ENCODE measurements at regions not wholly inside any gene's neighbourhood (a gene's known extent, or its start where the extent isn't known, plus 50 kb on each side); places are given as distances from the start of the nearest gene placed in this dataset.
"Not testable (repeated sequence)": the region's sequence is repeated elsewhere in the genome, so short reads cannot be mapped to it uniquely, and the experiment has no call there.

DNA sequence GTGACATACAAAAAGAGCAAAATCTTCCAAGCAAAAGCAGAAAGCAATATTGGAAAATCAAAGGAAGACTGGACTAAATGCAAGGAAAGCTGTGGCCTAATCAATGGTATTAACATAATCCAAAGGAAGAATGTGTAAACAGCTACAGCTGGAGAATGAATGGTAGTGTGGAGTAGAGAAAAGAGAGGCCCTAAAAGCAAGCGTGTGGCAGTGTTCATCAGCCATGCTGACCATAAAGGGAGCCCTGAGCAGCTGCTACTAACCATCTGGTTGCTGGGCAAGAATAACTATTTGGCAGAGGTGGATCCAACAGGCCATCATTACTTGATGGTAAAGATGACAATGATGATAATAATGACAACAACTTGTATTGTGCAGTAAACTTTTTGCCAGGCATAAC, 148.5 kb upstream of the BEND6 start:
- DNase-seq (ENCODE audit: low read depth in 2 of 2): no peak

GRCh38 chr6:56804996-56805395, 149.9 kb upstream of the BEND6 start:
- no peak for DNase-seq (ENCODE audit: low read depth in 2 of 2)

GRCh38 chr6:56803594-56803993, 151.3 kb upstream of the BEND6 start:
- DNase-seq (ENCODE audit: low read depth in 2 of 2): no peak

DNA sequence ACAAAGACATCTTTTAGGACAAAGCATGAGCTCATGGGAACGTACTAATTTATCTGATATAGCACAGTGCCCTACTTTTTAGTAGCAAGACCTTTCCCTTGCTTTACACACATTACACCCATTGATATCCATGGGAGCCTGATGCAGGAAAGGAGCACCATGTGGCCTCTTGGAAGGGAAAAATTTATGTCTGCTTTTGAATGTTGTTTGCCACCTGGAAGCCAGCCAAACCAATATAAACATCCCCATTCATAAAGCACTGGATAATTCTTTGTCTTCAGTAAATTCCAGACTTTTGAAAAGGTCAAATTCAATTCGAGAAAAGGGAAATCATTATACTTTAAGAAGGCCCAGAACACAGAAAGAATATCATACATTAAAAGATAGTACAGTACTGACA, 152.3 kb upstream of the BEND6 start:
- no peak for DNase-seq (ENCODE audit: low read depth in 2 of 2)

DNA sequence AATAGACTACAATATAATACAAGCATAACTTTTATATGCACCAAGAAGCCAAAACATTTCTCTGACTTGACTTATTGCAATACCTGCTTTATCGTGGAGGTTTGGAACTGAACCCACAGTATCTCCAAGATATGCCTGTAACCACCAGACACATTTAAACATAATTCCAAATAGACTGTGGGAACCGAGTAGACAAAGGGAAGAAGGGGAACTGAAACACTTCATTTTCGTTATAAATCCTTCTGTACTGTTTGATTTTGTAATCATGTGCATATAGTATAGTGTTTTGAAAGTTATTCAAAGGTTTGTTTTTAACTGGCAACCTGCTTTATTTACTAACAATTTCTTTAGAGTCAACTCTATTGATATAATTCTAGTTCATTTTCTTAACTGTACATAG, 154.9 kb upstream of the BEND6 start:
- DNase-seq (ENCODE audit: low read depth in 2 of 2): no peak

- no peak for DNase-seq (ENCODE audit: low read depth in 2 of 2)
These were observed 155.5 kb upstream of the DST start for GRCh38 chr6:56798163-56798562.

DNA sequence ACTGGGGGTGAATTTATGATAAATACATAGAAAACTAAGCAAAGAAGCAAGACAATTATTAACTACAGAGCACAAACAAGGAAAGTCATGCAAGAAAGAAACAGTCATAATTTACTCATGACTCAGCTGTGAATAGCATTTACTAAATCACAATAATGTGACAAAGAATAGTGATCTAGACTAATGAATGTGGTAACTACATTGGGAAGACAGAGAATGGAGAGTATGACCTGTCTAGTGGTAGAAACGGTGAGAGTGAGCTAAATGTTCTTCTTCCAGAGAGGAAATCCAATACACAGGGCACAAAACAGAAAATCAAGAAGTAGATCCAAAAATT, 153.5 kb upstream of the DST start:
- DNase-seq (ENCODE audit: low read depth in 2 of 2): no peak

DNA sequence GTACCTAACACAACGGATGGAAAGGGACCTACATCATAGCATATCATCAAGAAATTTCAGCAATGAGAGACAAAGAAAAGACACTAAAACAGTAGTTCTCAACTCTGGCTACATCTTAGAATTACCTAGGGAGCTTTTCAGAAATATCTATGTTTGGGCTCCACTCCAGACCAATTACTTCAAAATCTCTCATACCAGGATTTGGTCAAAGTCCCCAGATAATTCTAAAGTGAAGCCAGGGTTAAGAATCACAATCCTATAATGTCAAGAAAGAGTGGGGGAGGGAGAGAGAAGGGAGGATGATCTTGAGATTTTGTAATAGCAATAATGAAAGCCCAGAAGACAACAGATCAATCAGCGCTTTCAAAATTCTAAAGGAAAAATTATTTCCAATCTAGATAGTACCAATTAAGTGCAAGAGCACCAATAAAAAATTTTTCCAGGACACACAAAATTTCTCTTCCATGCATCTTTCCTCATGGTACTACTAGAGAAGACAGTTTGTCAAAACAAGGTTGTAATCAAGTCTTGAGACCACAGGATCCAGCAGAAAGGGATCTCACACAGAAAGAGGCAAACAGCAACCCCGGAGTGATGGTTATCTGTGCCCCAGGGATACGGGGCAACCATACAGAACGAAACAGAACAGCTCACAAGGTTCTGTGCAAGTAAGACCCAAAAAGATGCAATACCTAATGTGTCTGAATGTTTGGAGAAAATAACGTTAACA, 152.9 kb upstream of the DST start:
- no peak for DNase-seq (ENCODE audit: low read depth in 2 of 2)

- DNase-seq (ENCODE audit: low read depth in 2 of 2): no peak
These were observed 151.7 kb upstream of the DST start for GRCh38 chr6:56794421-56794820.

DNA sequence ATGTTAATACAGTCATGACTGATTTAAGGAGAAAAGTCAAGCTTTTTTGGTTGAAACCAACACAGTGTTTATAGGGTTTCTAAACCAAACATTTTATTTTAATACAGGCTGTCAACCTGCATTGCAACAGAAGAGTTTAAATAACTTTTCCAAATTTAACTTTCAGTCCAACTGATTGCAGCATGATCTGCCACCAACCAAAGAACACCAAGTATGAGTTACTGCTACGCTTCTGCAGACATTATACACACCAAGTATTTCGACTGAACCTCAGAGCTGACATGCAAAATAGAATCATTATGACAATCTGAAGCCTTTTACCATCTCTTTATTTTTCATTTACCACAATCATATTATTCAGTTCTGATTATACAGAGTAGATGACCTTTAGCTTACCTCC, 151.2 kb upstream of the DST start:
- no peak for DNase-seq (ENCODE audit: low read depth in 2 of 2)

DNA sequence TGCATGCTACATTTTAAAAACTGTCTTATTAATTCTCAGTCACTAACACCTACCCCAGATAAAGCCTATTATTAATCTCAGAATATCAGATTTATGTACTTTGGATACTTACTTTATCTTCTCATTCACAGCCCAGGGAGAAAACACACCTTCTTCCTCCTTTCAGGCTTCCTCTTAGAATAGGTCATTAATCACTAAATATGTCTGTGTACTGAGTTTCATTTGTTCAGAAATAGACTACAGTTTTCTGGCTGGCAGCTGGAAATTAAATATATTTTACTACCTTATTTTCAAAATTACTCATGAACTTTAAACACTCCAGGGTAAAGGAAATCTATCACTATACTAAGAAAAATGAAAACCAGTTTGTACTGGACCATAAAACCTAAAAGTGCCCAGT, 147.7 kb upstream of the DST start:
- DNase-seq (ENCODE audit: low read depth in 2 of 2): no peak

DNA sequence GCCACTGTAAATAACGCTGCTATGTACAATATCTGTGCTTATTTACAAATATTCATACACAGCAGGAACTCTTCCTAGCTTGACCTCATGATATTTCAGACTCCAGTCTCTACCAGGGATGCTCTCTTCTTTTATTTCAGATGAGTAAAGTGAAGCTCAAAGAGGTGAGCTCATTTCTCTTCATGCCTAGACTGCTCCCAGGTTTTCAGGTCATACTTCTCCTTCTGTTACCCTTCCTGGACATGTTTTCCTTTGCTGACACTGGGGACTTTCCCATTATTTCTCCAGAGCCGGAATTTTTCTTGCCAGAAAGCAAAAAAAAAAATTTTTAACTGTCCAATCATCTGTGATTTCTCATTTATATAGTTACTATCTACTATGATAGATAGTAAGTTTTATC, 147.2 kb upstream of the DST start:
- DNase-seq (ENCODE audit: low read depth in 2 of 2): no peak

DNA sequence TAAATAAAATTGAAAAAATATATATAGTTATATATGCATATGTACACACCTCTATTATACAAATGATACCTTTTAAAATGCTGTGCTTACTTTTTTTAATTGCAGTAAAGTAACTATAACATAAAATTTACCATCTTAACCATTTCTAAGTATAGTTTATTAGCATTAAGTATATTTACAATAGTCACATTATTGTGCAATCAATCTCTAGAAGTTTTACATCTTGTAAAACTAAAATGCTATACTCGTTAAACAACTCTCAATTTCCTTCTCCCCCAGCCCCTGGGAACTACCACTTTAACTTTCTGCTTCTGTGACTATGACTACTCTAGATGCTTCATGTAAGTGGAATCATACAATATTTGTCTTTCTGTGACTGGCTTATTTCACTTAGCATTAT, 146.7 kb upstream of the DST start:
- no peak for DNase-seq (ENCODE audit: low read depth in 2 of 2)

DNA sequence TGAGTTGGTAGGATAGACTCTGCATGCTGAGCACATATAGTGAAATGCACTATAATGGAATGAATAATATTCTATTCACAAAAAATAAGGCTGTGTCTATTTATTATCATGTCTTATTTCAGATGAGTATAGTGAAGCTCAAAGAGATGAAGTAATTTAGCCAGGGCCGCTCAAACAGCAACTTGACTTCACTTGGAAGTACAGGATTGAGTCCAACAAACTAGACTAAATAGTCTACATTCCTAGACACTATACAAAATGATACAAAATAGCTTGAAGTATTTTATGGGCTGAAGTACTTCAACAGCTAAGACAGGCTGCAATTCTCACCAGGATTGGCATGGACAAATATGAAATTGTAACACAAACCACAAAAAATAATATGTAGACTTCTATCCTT, 144.5 kb upstream of the DST start:
- no peak for DNase-seq (ENCODE audit: low read depth in 2 of 2)

DNA sequence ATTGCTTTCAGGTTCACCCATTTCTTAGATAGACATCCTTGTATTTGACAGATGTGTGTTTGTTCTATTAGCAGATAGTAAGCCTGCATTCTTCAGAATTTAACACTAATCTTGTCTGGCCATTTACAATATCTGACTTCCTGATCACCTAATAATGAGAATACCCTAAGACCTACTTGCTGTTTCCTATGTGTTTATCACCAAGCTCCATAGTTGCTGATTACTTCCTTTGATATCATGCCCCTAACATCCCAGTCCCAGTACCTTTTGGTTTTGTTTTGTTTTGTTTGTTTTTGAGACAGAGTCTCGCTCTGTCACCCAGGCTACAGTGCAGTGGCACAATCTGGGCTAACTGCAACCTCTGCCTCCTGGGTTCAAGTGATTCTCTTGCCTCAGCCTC, 143.6 kb upstream of the DST start:
- DNase-seq (ENCODE audit: low read depth in 2 of 2): no peak

DNA sequence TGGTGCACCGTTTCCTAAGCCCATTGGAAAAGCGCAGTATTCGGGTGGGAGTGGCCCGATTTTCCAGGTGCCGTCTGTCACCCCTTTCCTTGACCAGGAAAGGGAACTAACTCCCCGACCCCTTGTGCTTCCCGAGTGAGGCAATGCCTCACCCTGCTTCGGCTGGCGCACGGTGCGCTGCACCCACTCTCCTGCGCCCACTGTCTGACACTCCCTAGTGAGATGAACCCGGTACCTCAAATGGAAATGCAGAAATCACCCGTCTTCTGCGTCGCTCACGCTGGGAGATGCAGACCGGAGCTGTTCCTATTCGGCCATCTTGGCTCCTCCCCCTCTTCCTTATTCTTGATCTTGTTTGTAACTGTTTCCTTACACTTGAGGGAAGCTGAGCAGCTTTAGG, 142.8 kb upstream of the DST start:
- not testable (repeated sequence) for DNase-seq (ENCODE audit: low read depth in 2 of 2)

DNA sequence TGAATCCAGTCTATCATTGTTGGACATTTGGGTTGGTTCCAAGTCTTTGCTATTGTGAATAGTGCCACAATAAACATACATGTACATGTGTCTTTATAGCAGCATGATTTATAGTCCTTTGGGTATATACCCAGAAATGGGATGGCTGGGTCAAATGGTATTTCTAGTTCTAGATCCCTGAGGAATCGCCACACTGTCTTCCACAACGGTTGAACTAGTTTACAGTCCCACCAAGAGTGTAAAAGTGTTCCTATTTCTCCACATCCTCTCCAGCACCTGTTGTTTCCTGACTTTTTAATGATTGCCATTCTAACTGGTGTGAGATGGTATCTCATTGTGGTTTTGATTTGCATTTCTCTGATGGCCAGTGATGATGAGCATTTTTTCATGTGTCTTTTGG, 137.4 kb upstream of the DST start:
- DNase-seq (ENCODE audit: low read depth in 2 of 2): not testable (repeated sequence)

- DNase-seq (ENCODE audit: low read depth in 2 of 2): not testable (repeated sequence)
These were observed 135.8 kb upstream of the DST start for GRCh38 chr6:56778503-56778902.

- no peak for DNase-seq (ENCODE audit: low read depth in 2 of 2)
These were observed 132.9 kb upstream of the DST start for GRCh38 chr6:56775498-56776166.

DNA sequence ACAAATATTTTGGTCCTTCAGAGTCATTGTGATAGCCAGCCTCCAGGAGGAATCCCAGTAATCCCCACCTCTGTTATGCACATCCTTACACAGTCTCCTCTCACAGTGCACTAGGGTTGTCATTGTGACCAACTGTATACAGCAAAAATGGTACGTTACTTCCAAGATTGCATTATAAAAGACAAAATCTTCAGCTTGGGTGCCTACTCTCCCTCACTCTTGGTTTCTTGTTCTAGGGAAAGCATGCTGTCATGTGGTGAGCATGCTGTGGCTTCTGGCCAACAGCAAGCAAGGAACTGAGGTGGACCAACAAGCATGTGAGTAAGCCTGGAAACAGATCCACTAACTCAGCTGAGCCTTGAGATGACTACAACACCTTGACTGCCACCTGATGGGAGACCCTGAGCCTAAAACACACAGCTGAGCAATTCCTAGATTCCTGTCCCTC, 130.1 kb upstream of the DST start:
- DNase-seq (ENCODE audit: low read depth in 2 of 2): no peak

- no peak for DNase-seq (ENCODE audit: low read depth in 2 of 2)
These were observed 129.4 kb upstream of the DST start for GRCh38 chr6:56771929-56772607.

- DNase-seq (ENCODE audit: low read depth in 2 of 2): no peak
These were observed 128.5 kb upstream of the DST start for GRCh38 chr6:56771189-56771588.

- DNase-seq (ENCODE audit: low read depth in 2 of 2): no peak
These were observed 127.4 kb upstream of the DST start for GRCh38 chr6:56770011-56770520.

All from stimulated activated CD4-positive, alpha-beta T cell treated with anti-CD3 and anti-CD28 coated beads, Interleukin-15, amount 100 ng/mL, for 48 hours (primary cell).